ENCODE measurements at regions not wholly inside any gene's neighbourhood (a gene's known extent, or its start where the extent isn't known, plus 50 kb on each side); places are given as distances from the start of the nearest gene placed in this dataset.

DNA sequence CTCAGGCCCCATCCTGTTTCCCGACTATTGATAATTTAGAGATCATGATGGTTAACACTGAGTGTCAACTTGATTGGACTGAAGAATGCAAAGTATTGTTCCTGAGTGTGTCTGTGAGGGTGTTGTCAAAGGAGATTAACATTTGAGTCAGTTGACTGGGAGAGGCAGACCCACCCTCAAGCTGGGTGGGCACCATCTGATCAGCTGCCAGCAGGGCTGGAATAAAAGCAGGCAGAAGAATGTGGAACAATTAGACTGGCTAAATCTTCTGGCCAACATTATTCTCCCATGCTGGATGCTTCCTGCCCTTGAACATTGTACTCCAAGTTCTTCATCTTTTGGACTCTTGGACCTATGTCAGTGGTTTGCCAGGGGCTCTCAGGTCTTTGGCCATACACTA, 1170.0 kb upstream of the CNTN5 start:
- no peaks in the 10 kb centered on the region for H3K4me1 Mint-ChIP-seq (ENCODE audit: low read depth)
- DNase-seq (ENCODE audit: low spot score, unreplicated experiment), result no peak
- H3K4me3 Mint-ChIP-seq (ENCODE audit: low read depth), result no peak overlapping the region
- no peaks in the 10 kb centered on the region for H3K9me3 Mint-ChIP-seq (ENCODE audit: low read depth)
- TF ChIP-seq, protein P1, sequence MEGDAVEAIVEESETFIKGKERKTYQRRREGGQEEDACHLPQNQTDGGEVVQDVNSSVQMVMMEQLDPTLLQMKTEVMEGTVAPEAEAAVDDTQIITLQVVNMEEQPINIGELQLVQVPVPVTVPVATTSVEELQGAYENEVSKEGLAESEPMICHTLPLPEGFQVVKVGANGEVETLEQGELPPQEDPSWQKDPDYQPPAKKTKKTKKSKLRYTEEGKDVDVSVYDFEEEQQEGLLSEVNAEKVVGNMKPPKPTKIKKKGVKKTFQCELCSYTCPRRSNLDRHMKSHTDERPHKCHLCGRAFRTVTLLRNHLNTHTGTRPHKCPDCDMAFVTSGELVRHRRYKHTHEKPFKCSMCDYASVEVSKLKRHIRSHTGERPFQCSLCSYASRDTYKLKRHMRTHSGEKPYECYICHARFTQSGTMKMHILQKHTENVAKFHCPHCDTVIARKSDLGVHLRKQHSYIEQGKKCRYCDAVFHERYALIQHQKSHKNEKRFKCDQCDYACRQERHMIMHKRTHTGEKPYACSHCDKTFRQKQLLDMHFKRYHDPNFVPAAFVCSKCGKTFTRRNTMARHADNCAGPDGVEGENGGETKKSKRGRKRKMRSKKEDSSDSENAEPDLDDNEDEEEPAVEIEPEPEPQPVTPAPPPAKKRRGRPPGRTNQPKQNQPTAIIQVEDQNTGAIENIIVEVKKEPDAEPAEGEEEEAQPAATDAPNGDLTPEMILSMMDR (IDR thresholded peaks at IDR 0.05; ENCODE audit: unreplicated experiment), result no peak
- no peaks in the 10 kb centered on the region for H3K36me3 Mint-ChIP-seq (ENCODE audit: insufficient read depth)
- H3K27me3 Mint-ChIP-seq, result no peaks in the 10 kb centered on the region
- no peak overlapping the region for H3K27ac Mint-ChIP-seq

DNA sequence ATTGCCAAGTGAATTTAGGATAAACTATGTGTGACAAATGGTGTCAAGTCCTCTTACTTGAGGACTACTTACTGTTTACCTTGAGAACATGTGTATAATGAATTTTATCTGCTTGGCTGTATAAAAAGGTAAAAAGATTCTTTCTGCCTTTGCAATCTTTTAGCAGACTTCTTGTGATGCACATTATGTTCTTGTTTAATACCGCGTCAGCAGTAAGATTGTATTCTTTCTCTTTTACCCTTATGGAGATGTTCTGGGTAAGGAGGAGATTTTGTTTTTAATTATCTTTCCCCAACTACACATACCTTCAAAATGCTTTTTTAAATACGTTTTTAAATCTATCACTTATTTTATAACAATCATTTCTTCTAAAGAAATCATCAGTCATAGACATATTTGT, 1166.4 kb upstream of the CNTN5 start:
- no peaks in the 10 kb centered on the region for H3K27me3 Mint-ChIP-seq
- no peaks in the 10 kb centered on the region for H3K9me3 Mint-ChIP-seq (ENCODE audit: low read depth)
- no peaks in the 10 kb centered on the region for H3K4me1 Mint-ChIP-seq (ENCODE audit: low read depth)
- TF ChIP-seq, protein P1 (IDR thresholded peaks at IDR 0.05; ENCODE audit: unreplicated experiment), result no peak
- H3K27ac Mint-ChIP-seq, result no peak overlapping the region
- no peak overlapping the region for H3K4me3 Mint-ChIP-seq (ENCODE audit: low read depth)
- DNase-seq (ENCODE audit: low spot score, unreplicated experiment), result no peak
- H3K36me3 Mint-ChIP-seq (ENCODE audit: insufficient read depth), result no peaks in the 10 kb centered on the region

DNA sequence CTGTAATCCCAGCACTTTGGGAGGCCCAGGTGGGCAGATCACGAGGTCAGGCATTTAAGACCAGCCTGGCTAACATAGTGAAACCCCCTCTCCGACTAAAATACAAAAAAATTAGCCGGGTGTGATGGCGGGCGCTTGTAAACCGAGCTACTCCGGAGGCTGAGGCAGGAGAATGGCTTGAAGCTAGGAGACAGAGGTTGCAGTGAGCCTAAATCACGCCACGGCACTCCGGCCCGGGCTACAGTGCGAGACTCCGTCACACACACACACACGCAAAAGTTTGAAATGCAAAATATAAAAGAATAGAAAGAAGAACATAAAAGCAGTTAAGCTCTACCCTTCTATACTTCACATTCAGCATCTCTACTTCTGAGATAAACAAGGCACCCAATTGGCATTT, 1165.9 kb upstream of the CNTN5 start:
- TF ChIP-seq, protein P1 (IDR thresholded peaks at IDR 0.05; ENCODE audit: unreplicated experiment), result no peak
- DNase-seq (ENCODE audit: low spot score, unreplicated experiment), result no peak

DNA sequence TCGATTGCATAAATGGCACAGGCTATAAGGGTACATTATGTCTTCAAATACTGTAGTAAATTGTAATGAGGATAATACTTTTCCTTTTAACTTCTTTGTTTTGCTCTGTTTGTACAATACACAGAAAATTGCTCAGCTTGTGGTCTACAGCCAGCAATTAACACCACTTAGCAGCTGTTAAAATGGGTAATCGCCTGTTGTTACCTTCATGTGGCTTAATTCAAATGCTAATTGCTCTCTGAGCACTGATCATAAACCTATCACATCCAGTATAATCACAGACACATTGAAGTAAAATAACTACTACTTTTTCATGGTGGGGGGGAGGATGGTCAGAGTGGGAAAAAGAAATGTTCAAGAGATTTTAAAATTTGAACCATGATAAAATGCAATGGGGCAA, 1164.1 kb upstream of the CNTN5 start:
- Mint-ChIP-seq H3K27ac (no peak overlapping the region), H3K36me3 (ENCODE audit: insufficient read depth) (no peaks in the 10 kb centered on the region), H3K9me3 (ENCODE audit: low read depth) (no peaks in the 10 kb centered on the region), H3K27me3 (no peaks in the 10 kb centered on the region), H3K4me3 (ENCODE audit: low read depth) (no peak overlapping the region), H3K4me1 (ENCODE audit: low read depth) (no peaks in the 10 kb centered on the region)
- TF ChIP-seq, protein P1 (IDR thresholded peaks at IDR 0.05; ENCODE audit: unreplicated experiment), result no peak
- DNase-seq (ENCODE audit: low spot score, unreplicated experiment), result no peak

More for the DNA sequence above, 1165.9 kb upstream of the CNTN5 start:
- H3K4me3 Mint-ChIP-seq (ENCODE audit: low read depth), result no peak overlapping the region
- no peaks in the 10 kb centered on the region for H3K36me3 Mint-ChIP-seq (ENCODE audit: insufficient read depth)
- H3K27ac Mint-ChIP-seq, result no peak overlapping the region
- no peaks in the 10 kb centered on the region for H3K4me1 Mint-ChIP-seq (ENCODE audit: low read depth)
- no peaks in the 10 kb centered on the region for H3K27me3 Mint-ChIP-seq
- no peaks in the 10 kb centered on the region for H3K9me3 Mint-ChIP-seq (ENCODE audit: low read depth)

GRCh38 chr11:97860237-97860636, 1160.5 kb upstream of the CNTN5 start:
- H3K36me3 Mint-ChIP-seq (ENCODE audit: insufficient read depth), result no peaks in the 10 kb centered on the region

More at GRCh38 chr11:97860237-97860636, 1160.5 kb upstream of the CNTN5 start:
- Mint-ChIP-seq H3K4me3 (ENCODE audit: low read depth) (no peak overlapping the region), H3K4me1 (ENCODE audit: low read depth) (no peaks in the 10 kb centered on the region), H3K27ac (no peak overlapping the region), H3K27me3 (no peaks in the 10 kb centered on the region), H3K9me3 (ENCODE audit: low read depth) (peaks cover 6% of the 10 kb centered on the region)
- TF ChIP-seq, protein P1 (IDR thresholded peaks at IDR 0.05; ENCODE audit: unreplicated experiment), result no peak
- DNase-seq (ENCODE audit: low spot score, unreplicated experiment), result no peak

Data from progenitor cell of endocrine pancreas (in vitro differentiated cells).